Cardiac muscle cell (in vitro differentiated cells and primary cell): ENCODE measurements at regions not wholly inside any gene's neighbourhood (a gene's known extent, or its start where the extent isn't known, plus 50 kb on each side); places are given as distances from the start of the nearest gene placed in this dataset.
A peak's percentile ranks its signal among the peaks of the same experiment; 100 is the strongest.

Experiments
- DNase-seq, 2 donors: peaks; one replicate each; pipeline versions ENCODE4 v3.0.0 to v3.0.0-alpha.2; 2010 to 2017; ENCODE audit warnings: low read depth in 1 of 2, low spot score in 1 of 2
- H3K27ac ChIP-seq: fragments of 200-600 bp; sonication (generic); 2 replicates; pipeline ENCODE4 v1.5.1; 2016
- H3K27me3 ChIP-seq: fragments of 200-600 bp; sonication (generic); 2 replicates; pipeline ENCODE4 v1.6.0; 2016; ENCODE audit warnings: control low read depth
- H3K36me3 ChIP-seq: fragments of 200-600 bp; sonication (generic); 2 replicates; pipeline ENCODE4 v1.5.1; 2016; ENCODE audit warnings: control low read depth
- H3K4me1 ChIP-seq: fragments of 200-600 bp; sonication (generic); 2 replicates; pipeline ENCODE4 v1.8.1; 2017; ENCODE audit warnings: low read depth, mild to moderate bottlenecking, mixed run types
- H3K4me3 ChIP-seq: fragments of 200-600 bp; sonication (generic); 2 replicates; pipeline ENCODE4 v1.5.1; 2016; ENCODE audit warnings: mild to moderate bottlenecking
- H3K9me3 ChIP-seq: fragments of 200-600 bp; sonication (generic); 2 replicates; pipeline ENCODE4 v1.5.1; 2017; ENCODE audit warnings: low read depth, mild to moderate bottlenecking, control low read depth
- TF ChIP-seq, protein P1 (sequence below): IDR thresholded peaks from 2 replicates; pipeline ENCODE4 v1.5.1; 2012; ENCODE audit warnings: low read depth, mild to moderate bottlenecking, low read length

DNA sequence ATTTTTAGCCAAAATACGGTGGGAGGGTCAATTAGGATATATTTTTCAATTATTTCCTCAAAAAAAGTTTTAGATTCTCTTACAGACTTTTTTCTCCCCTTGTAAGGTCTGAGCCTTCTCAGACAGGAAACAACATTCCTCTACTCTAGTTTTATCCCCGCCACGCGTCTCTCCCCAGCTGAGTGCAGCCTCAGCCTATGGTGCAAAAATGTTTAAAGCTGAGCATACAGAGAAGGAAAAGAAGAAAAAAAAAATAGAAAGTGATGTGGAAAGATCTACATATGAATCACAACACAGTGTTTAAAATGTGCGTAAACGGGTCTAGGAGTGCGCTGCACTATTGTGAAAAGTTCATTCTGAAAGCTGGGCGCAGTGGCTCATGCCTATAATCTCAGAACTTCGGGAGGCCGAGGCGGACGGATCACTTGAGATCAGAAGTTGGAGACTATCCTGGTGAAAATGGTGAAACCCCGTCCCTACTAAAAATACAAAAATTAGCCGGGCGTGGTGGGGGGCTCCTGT lies 159.0 kb downstream of the TRIM27 start:
- Histone ChIP-seq H3K27ac (no peak overlapping the region), H3K4me1 (peaks cover 14% of the 10 kb centered on the region), H3K9me3 (no peaks in the 10 kb centered on the region), H3K4me3 (peak overlapping the region; percentile 0), H3K36me3 (no peaks in the 10 kb centered on the region), H3K27me3 (peaks cover 69% of the 10 kb centered on the region)
- DNase-seq = no peak
- TF ChIP-seq, protein P1, sequence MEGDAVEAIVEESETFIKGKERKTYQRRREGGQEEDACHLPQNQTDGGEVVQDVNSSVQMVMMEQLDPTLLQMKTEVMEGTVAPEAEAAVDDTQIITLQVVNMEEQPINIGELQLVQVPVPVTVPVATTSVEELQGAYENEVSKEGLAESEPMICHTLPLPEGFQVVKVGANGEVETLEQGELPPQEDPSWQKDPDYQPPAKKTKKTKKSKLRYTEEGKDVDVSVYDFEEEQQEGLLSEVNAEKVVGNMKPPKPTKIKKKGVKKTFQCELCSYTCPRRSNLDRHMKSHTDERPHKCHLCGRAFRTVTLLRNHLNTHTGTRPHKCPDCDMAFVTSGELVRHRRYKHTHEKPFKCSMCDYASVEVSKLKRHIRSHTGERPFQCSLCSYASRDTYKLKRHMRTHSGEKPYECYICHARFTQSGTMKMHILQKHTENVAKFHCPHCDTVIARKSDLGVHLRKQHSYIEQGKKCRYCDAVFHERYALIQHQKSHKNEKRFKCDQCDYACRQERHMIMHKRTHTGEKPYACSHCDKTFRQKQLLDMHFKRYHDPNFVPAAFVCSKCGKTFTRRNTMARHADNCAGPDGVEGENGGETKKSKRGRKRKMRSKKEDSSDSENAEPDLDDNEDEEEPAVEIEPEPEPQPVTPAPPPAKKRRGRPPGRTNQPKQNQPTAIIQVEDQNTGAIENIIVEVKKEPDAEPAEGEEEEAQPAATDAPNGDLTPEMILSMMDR = no peak

DNA sequence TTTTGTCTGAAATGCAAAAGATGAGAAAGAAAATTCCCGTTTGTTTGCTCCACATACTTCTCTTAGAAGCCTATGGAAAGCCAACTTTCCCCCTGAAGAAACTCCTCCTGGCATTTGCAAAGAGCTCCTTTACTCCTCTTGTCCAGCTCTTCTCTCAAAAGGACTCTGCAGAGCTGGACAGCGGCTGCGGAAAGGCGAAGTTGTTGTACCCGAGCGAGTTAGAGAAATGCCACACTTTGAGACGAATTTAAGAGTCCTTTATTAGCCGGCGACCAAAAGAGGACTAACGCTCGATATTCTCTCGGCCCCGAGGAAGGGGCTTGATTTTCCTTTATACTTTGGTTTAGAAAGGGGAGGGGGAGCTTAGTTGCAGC lies 157.8 kb downstream of the TRIM27 start:
- no peaks in the 10 kb centered on the region for H3K9me3 ChIP-seq
- H3K36me3 ChIP-seq = no peaks in the 10 kb centered on the region
- DNase-seq = peak in 1 of 2 donors; percentile 70
- H3K27me3 ChIP-seq = peaks cover 78% of the 10 kb centered on the region
- peak overlapping the region; percentile 5 for H3K4me3 ChIP-seq
- no peak overlapping the region for H3K27ac ChIP-seq
- TF ChIP-seq, protein P1 = no peak
- H3K4me1 ChIP-seq = peaks cover 14% of the 10 kb centered on the region

DNA sequence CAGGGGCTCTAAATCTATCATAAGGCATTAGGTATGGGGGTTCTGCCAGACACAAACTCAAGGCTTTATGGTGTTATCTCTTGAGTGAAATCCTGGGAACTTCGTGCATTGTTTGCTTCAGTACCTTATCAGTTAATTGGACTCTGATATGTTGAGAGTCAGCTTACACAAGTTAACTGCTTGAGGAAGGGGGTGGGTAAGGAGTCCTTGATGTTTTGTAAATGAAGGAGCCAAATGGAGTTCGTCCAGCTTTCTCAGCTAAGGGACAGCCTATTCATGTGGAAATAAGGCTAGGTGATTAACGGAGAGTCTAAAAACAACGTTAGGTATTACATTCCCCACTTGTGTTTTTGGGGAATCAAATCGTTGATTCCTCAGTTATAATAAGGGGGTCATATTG lies 157.4 kb downstream of the TRIM27 start:
- Histone ChIP-seq H3K27ac (no peak overlapping the region), H3K9me3 (no peaks in the 10 kb centered on the region)
- no peak for DNase-seq

DNA sequence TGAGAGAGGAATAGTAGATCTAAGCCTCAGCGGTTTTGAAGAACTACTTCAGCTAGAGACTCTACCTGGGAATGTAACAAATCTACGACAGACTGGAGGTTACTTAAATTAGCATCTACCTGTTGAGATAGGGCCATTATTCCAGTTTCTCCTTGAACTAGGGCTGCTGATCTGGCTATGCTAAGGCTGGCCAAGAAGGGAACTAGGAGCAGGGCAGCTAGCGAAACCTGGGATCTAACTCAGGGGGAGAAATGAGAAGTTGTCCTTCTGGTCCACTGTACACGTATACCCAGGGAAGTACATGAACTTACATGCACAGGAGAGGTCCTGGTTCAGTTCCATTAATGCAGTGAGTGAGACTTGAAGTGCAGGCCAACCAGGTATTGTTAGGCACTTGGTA lies 156.7 kb downstream of the TRIM27 start:
- H3K4me3 ChIP-seq = no peak overlapping the region

More for the DNA sequence above, 157.4 kb downstream of the TRIM27 start:
- Histone ChIP-seq H3K4me1 (peaks cover 14% of the 10 kb centered on the region), H3K27me3 (peaks cover 83% of the 10 kb centered on the region), H3K36me3 (no peaks in the 10 kb centered on the region), H3K4me3 (peak overlapping the region; percentile 5)
- TF ChIP-seq, protein P1 = no peak

DNA sequence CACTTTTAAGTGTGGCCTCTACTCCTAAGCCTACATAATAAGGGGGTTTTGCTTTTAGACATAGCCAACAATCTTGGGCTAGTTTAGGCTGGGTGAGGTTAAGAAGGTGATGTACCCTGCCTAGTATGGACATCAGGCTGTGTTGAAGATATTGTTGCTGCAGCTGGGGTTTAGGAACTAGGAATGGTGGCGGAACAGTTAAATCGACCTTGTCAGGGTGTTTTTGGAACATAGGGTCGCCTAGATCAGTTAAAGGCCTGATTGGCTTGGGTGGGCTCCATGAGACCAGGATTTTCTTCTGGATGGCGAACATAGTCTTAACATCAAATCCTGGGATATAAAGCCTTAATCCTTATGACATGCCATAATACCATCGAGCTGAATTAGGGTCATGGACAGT lies 156.1 kb downstream of the TRIM27 start:
- TF ChIP-seq, protein P1 = no peak
- no peaks in the 10 kb centered on the region for H3K36me3 ChIP-seq
- H3K4me1 ChIP-seq = peaks cover 18% of the 10 kb centered on the region
- no peak overlapping the region for H3K27ac ChIP-seq
- no peaks in the 10 kb centered on the region for H3K9me3 ChIP-seq
- peaks cover 95% of the 10 kb centered on the region for H3K27me3 ChIP-seq
- no peak overlapping the region for H3K4me3 ChIP-seq
- no peak for DNase-seq

More for the DNA sequence above, 156.7 kb downstream of the TRIM27 start:
- Histone ChIP-seq H3K27me3 (peaks cover 90% of the 10 kb centered on the region), H3K36me3 (no peaks in the 10 kb centered on the region), H3K27ac (no peak overlapping the region), H3K9me3 (no peaks in the 10 kb centered on the region), H3K4me1 (peaks cover 14% of the 10 kb centered on the region)
- DNase-seq = no peak
- TF ChIP-seq, protein P1 = no peak
